K562 (cell line): ENCODE measurements at regions not wholly inside any gene's neighbourhood (a gene's known extent, or its start where the extent isn't known, plus 50 kb on each side); places are given as distances from the start of the nearest gene placed in this dataset.

Source experiments
- ATAC-seq: fragments of 200-7000 bp; cut with Tn5 transposase; 3 replicates; pipeline ENCODE4 v1.9.1; 2020; ENCODE audit warnings: moderate library complexity
- BruUV-seq: library from RNA; stranded (reverse); fragments of 400-500 nt; replicated peaks from 2 replicates; lab custom pipeline; 2021; lab: Mats Ljungman, UMichigan
- CTCF ChIA-PET: fragments of 300-600 bp; formaldehyde crosslinking; extraction: SDS; loops from one replicate; lab custom pipeline; 2021; ENCODE audit warnings: low intra/inter-chr PET ratio; lab: Yijun Ruan, JAX
- POLR2A ChIA-PET: fragments of 300-600, 350-650 bp; sonication (Branson Sonifier 250); formaldehyde crosslinking; extraction: SDS; loops from one replicate; lab custom pipeline; 2021; ENCODE audit warnings: antibody characterized with exemption, inconsistent platforms; lab: Yijun Ruan, JAX
- DNase-seq, 4 experiments: peaks; one replicate each; pipeline versions ENCODE4 v3.0.0 to v3.0.0-alpha.2; 2011 to 2018; ENCODE audit warnings: low spot score in 3 of 4, mixed read lengths in 3 of 4; ENCODE audit errors: extremely low read depth in 1 of 4
- FAIRE-seq: peaks from 2 replicates; lab custom pipeline; 2011; peaks lifted over from hg19 to GRCh38; lab: Jason Lieb, UNC
- H2AFZ ChIP-seq: 2 replicates; pipeline ENCODE4 v1.6.0; 2011; ENCODE audit warnings: low read depth, low read length, control low read depth, inconsistent platforms
- H3K27ac ChIP-seq: fragments of 200-600 bp; 3 replicates; pipeline ENCODE4 v1.8.0; 2011; ENCODE audit warnings: low read depth, mild to moderate bottlenecking, control low read depth, inconsistent platforms, low read length, moderate library complexity, mixed read lengths; ENCODE audit errors: extremely low read depth
- H3K27me3 ChIP-seq, 2 experiments: fragments of 300-600 bp in 1 of 2; 2 replicates in 1 of 2; 3 replicates in 1 of 2; pipeline versions ENCODE4 v1.6.0 to v1.8.0; 2011; ENCODE audit warnings: inconsistent platforms in 2 of 2, low read length in 2 of 2, mild to moderate bottlenecking in 1 of 2, mixed read lengths in 1 of 2, moderate library complexity in 1 of 2; ENCODE audit not compliant: control insufficient read depth in 2 of 2, insufficient read depth in 2 of 2
- H3K36me3 ChIP-seq: fragments of 300-600 bp; 3 replicates; pipeline ENCODE4 v1.8.0; 2011; ENCODE audit warnings: mild to moderate bottlenecking, low read length, inconsistent platforms; ENCODE audit not compliant: control insufficient read depth, insufficient read depth
- H3K4me1 ChIP-seq, 2 experiments: fragments of 200-600 bp in 1 of 2; replicated peaks in 1 of 2; 2 replicates in 1 of 2; 3 replicates in 1 of 2; pipeline versions ENCODE4 v1.5.1 to v1.8.0; 2011; ENCODE audit warnings: inconsistent platforms in 2 of 2, low read length in 2 of 2, mild to moderate bottlenecking in 1 of 2, mixed read lengths in 1 of 2, moderate library complexity in 1 of 2; ENCODE audit not compliant: control insufficient read depth in 2 of 2, insufficient read depth in 2 of 2
- H3K4me2 ChIP-seq: 2 replicates; pipeline ENCODE4 v1.6.1; 2011; ENCODE audit warnings: low read length, control low read depth, inconsistent platforms, mixed read lengths; ENCODE audit not compliant: insufficient read depth
- H3K4me3 ChIP-seq: fragments of 200-600 bp; sonication (generic), shearing (Covaris generic); 2 replicates; pipeline ENCODE4 v1.5.1; 2016; ENCODE audit warnings: control low read depth, inconsistent platforms
- H3K79me2 ChIP-seq: fragments of 200-600 bp; 3 replicates; pipeline ENCODE4 v1.8.0; 2011; ENCODE audit warnings: low read length, inconsistent platforms; ENCODE audit not compliant: control insufficient read depth, insufficient read depth
- H3K9ac ChIP-seq, 2 experiments: 2 replicates each; pipeline versions ENCODE4 v1.6.0 to v1.6.1; 2011; ENCODE audit warnings: low read depth in 2 of 2, low read length in 2 of 2, control low read depth in 1 of 2, inconsistent platforms in 1 of 2, mild to moderate bottlenecking in 1 of 2, mixed read lengths in 1 of 2; ENCODE audit not compliant: insufficient read depth in 1 of 2
- H3K9me1 ChIP-seq: one replicate; pipeline ENCODE4 v1.6.0; 2011; ENCODE audit warnings: inconsistent platforms, mild to moderate bottlenecking, low read length, moderate library complexity; ENCODE audit not compliant: control insufficient read depth, insufficient read depth
- H3K9me3 ChIP-seq: replicated peaks from 2 replicates; pipeline ENCODE4 v1.5.1; 2011; ENCODE audit warnings: low read depth, low read length, inconsistent platforms; ENCODE audit not compliant: control insufficient read depth, insufficient read depth
- H4K20me1 ChIP-seq: replicated peaks from 2 replicates; pipeline ENCODE4 v1.6.1; 2011; ENCODE audit warnings: low read length, inconsistent platforms, mixed read lengths; ENCODE audit not compliant: control insufficient read depth, insufficient read depth
- FOXK2 ChIP-seq, 2 experiments: fragments of 450-650 bp; IDR thresholded peaks in 1 of 2; conservative IDR thresholded peaks in 1 of 2; 2 replicates each; pipeline ENCODE4 v1.6.1; 2016; ENCODE audit warnings: low read depth in 2 of 2, mild to moderate bottlenecking in 1 of 2
- RBBP5 ChIP-seq: fragments of 200-600 bp; sonication (generic); IDR thresholded peaks from 2 replicates; pipeline ENCODE4 v1.6.1; 2012; ENCODE audit warnings: borderline replicate concordance, mild to moderate bottlenecking, low read length, control low read depth, inconsistent platforms; ENCODE audit not compliant: insufficient read depth, poor library complexity, severe bottlenecking
- RFX1 ChIP-seq: fragments of 450-650 bp; IDR thresholded peaks from 2 replicates; pipeline ENCODE4 v1.6.1; 2016; ENCODE audit warnings: mild to moderate bottlenecking, moderate library complexity
- WGBS: fragments of 100-300 bp; shearing (Covaris generic); methylation state at CpG from one replicate; pipeline ENCODE4 v1.1.6; 2016; ENCODE audit warnings: low coverage, mixed read lengths; ENCODE audit not compliant: insufficient coverage; ENCODE audit errors: missing lambda C conversion rate; 5-methylcytosine and 5-hydroxymethylcytosine counted together
- in situ Hi-C: fragments of 300-500 bp; cut with MboI; formaldehyde crosslinking; loops from 4 replicates; pipeline ENCODE4 v1.15.0; 2018; ENCODE audit warnings: inconsistent platforms, mixed read lengths
- intact Hi-C: fragments of 100-400 bp; cut with micrococcal nuclease; formaldehyde crosslinking; loops from 2 replicates; pipeline ENCODE4 v1.14.2; 2022
- TF ChIP-seq, protein P1 (sequence below): fragments of 250-450 bp; sonication (Bioruptor Pico); IDR thresholded peaks from 2 replicates; pipeline ENCODE4 v1.5.0; 2020; ENCODE audit warnings: mild to moderate bottlenecking
- TF ChIP-seq, protein P2 (sequence below): sonication (generic); formaldehyde crosslinking; IDR thresholded peaks from 2 replicates; pipeline ENCODE4 v1.8.0; 2022; ENCODE audit warnings: mild to moderate bottlenecking, missing genetic modification reagents
- TF ChIP-seq, protein P3 (sequence below): sonication (generic); formaldehyde crosslinking; IDR thresholded peaks from 2 replicates; pipeline ENCODE4 v1.8.1; 2022; ENCODE audit warnings: missing genetic modification reagents

DNA sequence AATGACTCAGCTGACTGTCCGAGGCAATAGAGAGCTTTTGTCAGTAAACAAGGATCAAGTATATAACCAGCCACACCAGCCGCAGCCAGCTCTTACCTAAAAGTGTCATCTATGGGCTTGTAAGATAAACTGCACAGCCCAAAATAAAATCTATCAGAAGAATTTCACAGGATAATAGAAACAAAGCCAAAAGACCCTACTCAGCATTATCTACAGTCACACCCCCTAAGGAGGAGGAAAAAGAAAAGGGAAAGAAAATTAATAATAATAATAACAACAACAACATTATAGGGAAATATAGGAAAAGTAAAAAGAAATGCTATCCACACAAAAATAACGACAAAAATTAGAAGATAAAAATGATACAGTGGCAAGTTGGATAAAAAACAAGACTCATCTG lies 1883.8 kb downstream of the OLFM4 start (continued):
- TF ChIP-seq, protein P1, sequence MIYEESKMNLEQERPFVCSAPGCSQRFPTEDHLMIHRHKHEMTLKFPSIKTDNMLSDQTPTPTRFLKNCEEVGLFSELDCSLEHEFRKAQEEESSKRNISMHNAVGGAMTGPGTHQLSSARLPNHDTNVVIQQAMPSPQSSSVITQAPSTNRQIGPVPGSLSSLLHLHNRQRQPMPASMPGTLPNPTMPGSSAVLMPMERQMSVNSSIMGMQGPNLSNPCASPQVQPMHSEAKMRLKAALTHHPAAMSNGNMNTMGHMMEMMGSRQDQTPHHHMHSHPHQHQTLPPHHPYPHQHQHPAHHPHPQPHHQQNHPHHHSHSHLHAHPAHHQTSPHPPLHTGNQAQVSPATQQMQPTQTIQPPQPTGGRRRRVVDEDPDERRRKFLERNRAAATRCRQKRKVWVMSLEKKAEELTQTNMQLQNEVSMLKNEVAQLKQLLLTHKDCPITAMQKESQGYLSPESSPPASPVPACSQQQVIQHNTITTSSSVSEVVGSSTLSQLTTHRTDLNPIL = no peak
- TF ChIP-seq, protein P2, sequence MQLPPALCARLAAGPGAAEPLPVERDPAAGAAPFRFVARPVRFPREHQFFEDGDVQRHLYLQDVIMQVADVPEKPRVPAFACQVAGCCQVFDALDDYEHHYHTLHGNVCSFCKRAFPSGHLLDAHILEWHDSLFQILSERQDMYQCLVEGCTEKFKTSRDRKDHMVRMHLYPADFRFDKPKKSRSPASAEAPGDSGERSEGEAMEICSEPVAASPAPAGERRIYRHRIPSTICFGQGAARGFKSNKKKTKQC (CRISPR knock-in tag) = no peak
- TF ChIP-seq RBBP5 = no peak
- TF ChIP-seq, protein P3, sequence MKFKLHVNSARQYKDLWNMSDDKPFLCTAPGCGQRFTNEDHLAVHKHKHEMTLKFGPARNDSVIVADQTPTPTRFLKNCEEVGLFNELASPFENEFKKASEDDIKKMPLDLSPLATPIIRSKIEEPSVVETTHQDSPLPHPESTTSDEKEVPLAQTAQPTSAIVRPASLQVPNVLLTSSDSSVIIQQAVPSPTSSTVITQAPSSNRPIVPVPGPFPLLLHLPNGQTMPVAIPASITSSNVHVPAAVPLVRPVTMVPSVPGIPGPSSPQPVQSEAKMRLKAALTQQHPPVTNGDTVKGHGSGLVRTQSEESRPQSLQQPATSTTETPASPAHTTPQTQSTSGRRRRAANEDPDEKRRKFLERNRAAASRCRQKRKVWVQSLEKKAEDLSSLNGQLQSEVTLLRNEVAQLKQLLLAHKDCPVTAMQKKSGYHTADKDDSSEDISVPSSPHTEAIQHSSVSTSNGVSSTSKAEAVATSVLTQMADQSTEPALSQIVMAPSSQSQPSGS (CRISPR knock-in tag) = no peak

DNA sequence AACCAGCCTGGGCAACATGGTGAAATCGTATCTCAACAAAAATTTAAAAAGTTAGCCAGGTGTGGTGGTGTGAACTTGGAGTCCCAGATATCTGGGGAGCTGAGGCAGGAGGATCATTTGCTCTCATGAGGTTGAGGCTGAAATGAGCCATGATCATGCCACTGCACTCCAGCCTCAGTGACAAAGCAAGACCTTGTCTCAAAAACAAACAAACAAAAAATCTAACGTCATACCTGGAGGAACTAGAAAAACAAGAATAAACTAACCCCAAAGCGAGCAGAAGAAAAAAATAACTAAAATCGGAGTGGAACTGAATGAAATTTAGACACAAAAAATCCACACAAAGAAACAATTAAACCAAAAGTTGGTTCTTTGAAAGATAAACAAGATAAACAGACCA lies 1885.1 kb downstream of the OLFM4 start:
- no TSS peak for BruUV-seq
- H3K79me2 ChIP-seq = no peaks in the 10 kb centered on the region
- H3K27me3 ChIP-seq = no peaks in the 10 kb centered on the region
- intact Hi-C loops (no loop called here), in situ Hi-C loops (no loop called here)
- no peak for DNase-seq
- H3K9me1 ChIP-seq = no peaks in the 10 kb centered on the region
- no peak overlapping the region for H3K4me2 ChIP-seq
- H3K4me1 ChIP-seq = no peaks in the 10 kb centered on the region
- no peaks in the 10 kb centered on the region for H4K20me1 ChIP-seq
- ChIA-PET CTCF (no interaction called here), POLR2A (no interaction called here)
- no peak overlapping the region for H3K4me3 ChIP-seq
- no peak for ATAC-seq
- H2AFZ ChIP-seq = no peak overlapping the region
- FAIRE-seq = no peak
- H3K9ac ChIP-seq = no peak overlapping the region
- WGBS = 0% methylated on average over 4 of the region's 4 CpGs
- no peaks in the 10 kb centered on the region for H3K36me3 ChIP-seq
- H3K9me3 ChIP-seq = no peaks in the 10 kb centered on the region
- H3K27ac ChIP-seq = no peak overlapping the region
- no peak for TF ChIP-seq FOXK2 (conservative IDR thresholded peaks at IDR 0.05 in 1 of 2, IDR thresholded peaks at IDR 0.05 in 1 of 2; ENCODE audit: low read depth in 2 of 2)
- TF ChIP-seq RFX1 = no peak
